ENCODE measurements at regions not wholly inside any gene's neighbourhood (a gene's known extent, or its start where the extent isn't known, plus 50 kb on each side); places are given as distances from the start of the nearest gene placed in this dataset.
A peak's percentile ranks its signal among the peaks of the same experiment; 100 is the strongest.
"Not testable (repeated sequence)": the region's sequence is repeated elsewhere in the genome, so short reads cannot be mapped to it uniquely, and the experiment has no call there.

GRCh38 chr15:81937189-81937588, 108.6 kb downstream of the MEX3B start:
- DNase-seq, result no peak

GRCh38 chr15:81930582-81931369, 115.0 kb downstream of the MEX3B start:
- no peak for DNase-seq

GRCh38 chr15:81929557-81929956, 116.3 kb downstream of the MEX3B start:
- no peak for DNase-seq

- DNase-seq, result no peak
These were observed 118.8 kb downstream of the MEX3B start for GRCh38 chr15:81926981-81927380.

- DNase-seq, result no peak
These were observed 121.1 kb downstream of the MEX3B start for GRCh38 chr15:81924729-81925128.

GRCh38 chr15:81923561-81924350, 122.1 kb downstream of the MEX3B start:
- no peak for DNase-seq

GRCh38 chr15:81922143-81922542, 123.7 kb downstream of the MEX3B start:
- no peak for DNase-seq

- no peak for DNase-seq
These were observed 124.7 kb downstream of the MEX3B start for GRCh38 chr15:81921163-81921562.

- DNase-seq, result not testable (repeated sequence)
These were observed 127.1 kb downstream of the MEX3B start for GRCh38 chr15:81918767-81919166.

GRCh38 chr15:81916451-81916850, 129.4 kb downstream of the MEX3B start:
- DNase-seq, result no peak

- no peak for DNase-seq
These were observed 129.8 kb downstream of the MEX3B start for GRCh38 chr15:81915990-81916389.

GRCh38 chr15:81914734-81915256, 131.0 kb downstream of the MEX3B start:
- peak; percentile 80 for DNase-seq

GRCh38 chr15:81914333-81914732, 131.5 kb downstream of the MEX3B start:
- DNase-seq, result no peak

- DNase-seq, result no peak
These were observed 134.5 kb downstream of the MEX3B start for GRCh38 chr15:81911022-81911971.

- DNase-seq, result no peak
These were observed 135.3 kb downstream of the MEX3B start for GRCh38 chr15:81910355-81911021.

GRCh38 chr15:81909011-81909358, 136.8 kb downstream of the MEX3B start:
- DNase-seq, result no peak

- DNase-seq, result no peak
These were observed 137.7 kb downstream of the MEX3B start for GRCh38 chr15:81908111-81908510.

GRCh38 chr15:81907521-81907920, 138.3 kb downstream of the MEX3B start:
- no peak for DNase-seq

- DNase-seq, result no peak
These were observed 139.9 kb downstream of the MEX3B start for GRCh38 chr15:81905889-81906288.

GRCh38 chr15:81901319-81901718, 144.5 kb downstream of the MEX3B start:
- no peak for DNase-seq

- no peak for DNase-seq
These were observed 146.1 kb downstream of the MEX3B start for GRCh38 chr15:81899730-81900129.

- no peak for DNase-seq
These were observed 146.8 kb downstream of the MEX3B start for GRCh38 chr15:81899024-81899423.

Measured in NCI-H1105 treated with DMSO at 0.1 percent for 48 hours (cell line).